ENCODE measurements at regions not wholly inside any gene's neighbourhood (a gene's known extent, or its start where the extent isn't known, plus 50 kb on each side); places are given as distances from the start of the nearest gene placed in this dataset.

DNA sequence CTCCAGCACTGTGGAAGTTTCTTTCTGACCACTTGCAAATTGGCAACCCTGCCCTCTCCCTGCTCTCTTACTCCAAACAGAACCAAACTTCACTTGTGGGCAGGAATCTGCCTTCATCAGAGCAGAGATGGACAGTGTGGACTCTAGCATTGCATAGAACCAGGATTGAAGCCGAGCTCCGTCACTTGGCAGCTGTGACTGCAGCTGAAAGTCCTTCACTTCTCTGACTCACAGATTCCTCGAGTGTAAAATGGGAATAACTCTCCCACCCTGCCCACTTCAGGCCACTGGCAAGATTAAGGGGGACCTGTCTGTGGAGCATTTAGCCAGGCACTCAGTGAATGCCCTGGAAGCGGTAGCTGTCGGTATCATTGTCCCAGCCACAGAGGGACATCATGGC is 75.7 kb upstream of the ZBTB40 start:
- TF ChIP-seq EP300 (IDR thresholded peaks at IDR 0.05) (no peak), POLR2AphosphoS5 (IDR thresholded peaks at IDR 0.05) (no peak), POLR2A (IDR thresholded peaks at IDR 0.05) (no peak)
- TF ChIP-seq, protein P1, sequence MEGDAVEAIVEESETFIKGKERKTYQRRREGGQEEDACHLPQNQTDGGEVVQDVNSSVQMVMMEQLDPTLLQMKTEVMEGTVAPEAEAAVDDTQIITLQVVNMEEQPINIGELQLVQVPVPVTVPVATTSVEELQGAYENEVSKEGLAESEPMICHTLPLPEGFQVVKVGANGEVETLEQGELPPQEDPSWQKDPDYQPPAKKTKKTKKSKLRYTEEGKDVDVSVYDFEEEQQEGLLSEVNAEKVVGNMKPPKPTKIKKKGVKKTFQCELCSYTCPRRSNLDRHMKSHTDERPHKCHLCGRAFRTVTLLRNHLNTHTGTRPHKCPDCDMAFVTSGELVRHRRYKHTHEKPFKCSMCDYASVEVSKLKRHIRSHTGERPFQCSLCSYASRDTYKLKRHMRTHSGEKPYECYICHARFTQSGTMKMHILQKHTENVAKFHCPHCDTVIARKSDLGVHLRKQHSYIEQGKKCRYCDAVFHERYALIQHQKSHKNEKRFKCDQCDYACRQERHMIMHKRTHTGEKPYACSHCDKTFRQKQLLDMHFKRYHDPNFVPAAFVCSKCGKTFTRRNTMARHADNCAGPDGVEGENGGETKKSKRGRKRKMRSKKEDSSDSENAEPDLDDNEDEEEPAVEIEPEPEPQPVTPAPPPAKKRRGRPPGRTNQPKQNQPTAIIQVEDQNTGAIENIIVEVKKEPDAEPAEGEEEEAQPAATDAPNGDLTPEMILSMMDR (IDR thresholded peaks at IDR 0.05), result no peak

All from gastroesophageal sphincter (tissue), 3 donors.